ENCODE measurements at regions not wholly inside any gene's neighbourhood (a gene's known extent, or its start where the extent isn't known, plus 50 kb on each side); places are given as distances from the start of the nearest gene placed in this dataset.

GRCh38 chr2:195542067-195542466, 115.0 kb upstream of the SLC39A10 start:
- TF ChIP-seq EZH2phosphoT487 (IDR thresholded peaks at IDR 0.05; ENCODE audit: low read length), result no peak
- TF ChIP-seq EZH2 (optimal IDR thresholded peaks at IDR 0.05; ENCODE audit: low read depth, low read length), result no peak
